Caki2 (cell line): ENCODE measurements at regions not wholly inside any gene's neighbourhood (a gene's known extent, or its start where the extent isn't known, plus 50 kb on each side); places are given as distances from the start of the nearest gene placed in this dataset.

Experiments used
- DNase-seq: peaks from one replicate; pipeline ENCODE4 v3.0.0-alpha.2; 2015; ENCODE audit warnings: low read depth
- in situ Hi-C: cut with HindIII; loops from 2 replicates; pipeline ENCODE4 v1.10.0; 2016; ENCODE audit warnings: low sequenced_read_pairs, low pct_unique_long_range_greater_than_20kb, mixed read lengths

GRCh38 chr18:73292156-73292555 lies 424.4 kb upstream of the NETO1 start:
- in situ Hi-C loops, result no loop called here
- no peak for DNase-seq

GRCh38 chr18:73288813-73289212 lies 421.0 kb upstream of the NETO1 start:
- DNase-seq, result peak; percentile 0
- in situ Hi-C loops, result no loop called here

GRCh38 chr18:73286584-73286983 lies 418.8 kb upstream of the NETO1 start:
- DNase-seq, result no peak
- in situ Hi-C loops, result no loop called here

- in situ Hi-C loops, result no loop called here
- DNase-seq, result no peak
Observed at GRCh38 chr18:73283788-73284187, 416.0 kb upstream of the NETO1 start.

GRCh38 chr18:73283032-73283431 lies 415.2 kb upstream of the NETO1 start:
- no peak for DNase-seq

GRCh38 chr18:73279498-73279897 lies 411.7 kb upstream of the NETO1 start:
- in situ Hi-C loops, result no loop called here
- DNase-seq, result no peak

More at GRCh38 chr18:73283032-73283431, 415.2 kb upstream of the NETO1 start:
- in situ Hi-C loops, result no loop called here

- no peak for DNase-seq
- in situ Hi-C loops, result no loop called here
Observed at GRCh38 chr18:73274812-73275621, 407.2 kb upstream of the NETO1 start.

GRCh38 chr18:73270920-73271634 lies 403.3 kb upstream of the NETO1 start:
- in situ Hi-C loops, result no loop called here
- no peak for DNase-seq

- no peak for DNase-seq
- in situ Hi-C loops, result no loop called here
Observed at GRCh38 chr18:73264562-73264921, 396.8 kb upstream of the NETO1 start.

- no peak for DNase-seq
- in situ Hi-C loops, result no loop called here
Observed at GRCh38 chr18:73261923-73262322, 394.1 kb upstream of the NETO1 start.

- in situ Hi-C loops, result no loop called here
- DNase-seq, result no peak
Observed at GRCh38 chr18:73261243-73261642, 393.5 kb upstream of the NETO1 start.

GRCh38 chr18:73258375-73259087 lies 390.7 kb upstream of the NETO1 start:
- in situ Hi-C loops, result no loop called here
- no peak for DNase-seq

GRCh38 chr18:73254564-73254963 lies 386.8 kb upstream of the NETO1 start:
- in situ Hi-C loops, result no loop called here
- no peak for DNase-seq

GRCh38 chr18:73249030-73249429 lies 381.2 kb upstream of the NETO1 start:
- DNase-seq, result no peak
- in situ Hi-C loops, result no loop called here

- in situ Hi-C loops, result no loop called here
Observed at GRCh38 chr18:73246763-73247162, 379.0 kb upstream of the NETO1 start.

GRCh38 chr18:73245345-73245744 lies 377.6 kb upstream of the NETO1 start:
- no peak for DNase-seq
- in situ Hi-C loops, result no loop called here

More at GRCh38 chr18:73246763-73247162, 379.0 kb upstream of the NETO1 start:
- no peak for DNase-seq

GRCh38 chr18:73244401-73244800 lies 376.6 kb upstream of the NETO1 start:
- DNase-seq, result no peak
- in situ Hi-C loops, result no loop called here

GRCh38 chr18:73240899-73241298 lies 373.1 kb upstream of the NETO1 start:
- no peak for DNase-seq
- in situ Hi-C loops, result no loop called here

- in situ Hi-C loops, result no loop called here
- no peak for DNase-seq
Observed at GRCh38 chr18:73235921-73236320, 368.1 kb upstream of the NETO1 start.
